SK-N-SH (cell line): ENCODE measurements at regions not wholly inside any gene's neighbourhood (a gene's known extent, or its start where the extent isn't known, plus 50 kb on each side); places are given as distances from the start of the nearest gene placed in this dataset.

Experiments
- CTCF ChIA-PET: fragments of 300-600, 350-600 bp; formaldehyde crosslinking; extraction: SDS; loops from one replicate; lab custom pipeline; 2021; lab: Yijun Ruan, JAX
- POLR2A ChIA-PET: fragments of 350-600 bp; sonication (Branson Sonifier 250); formaldehyde crosslinking; extraction: SDS; loops from one replicate; lab custom pipeline; 2020; ENCODE audit warnings: antibody characterized with exemption, inconsistent platforms; lab: Yijun Ruan, JAX
- DNase-seq: peaks from one replicate; pipeline ENCODE4 v3.0.0; 2012
- H2AFZ ChIP-seq: fragments of 200-600 bp; sonication (generic); 2 replicates; pipeline ENCODE4 v1.8.1; 2016; ENCODE audit warnings: antibody characterized with exemption, mild to moderate bottlenecking, low read depth
- H3F3A ChIP-seq: fragments of 200-600 bp; sonication (generic); replicated peaks from 2 replicates; pipeline ENCODE3; 2016; ENCODE audit warnings: antibody characterized with exemption, mild to moderate bottlenecking; ENCODE audit not compliant: insufficient read depth
- H3K27ac ChIP-seq, 2 experiments: fragments of 200-500 bp in 1 of 2; fragments of 200-600 bp in 1 of 2; sonication (Bioruptor generic) in 1 of 2; sonication (generic), shearing (Covaris generic) in 1 of 2; 2 replicates each; pipeline versions ENCODE4 v1.5.1 to v1.6.1; 2014 to 2016; ENCODE audit warnings: low read depth in 2 of 2, inconsistent platforms in 1 of 2, low read length in 1 of 2, mild to moderate bottlenecking in 1 of 2, mixed read lengths in 1 of 2
- H3K27me3 ChIP-seq: fragments of 200-600 bp; sonication (generic), shearing (Covaris generic); 2 replicates; pipeline ENCODE4 v1.6.1; 2016; ENCODE audit warnings: mixed run types; ENCODE audit not compliant: insufficient read depth
- H3K36me3 ChIP-seq, 2 experiments: fragments of 200-500 bp in 1 of 2; fragments of 200-600 bp in 1 of 2; sonication (Bioruptor generic) in 1 of 2; sonication (generic) in 1 of 2; replicated peaks in 1 of 2; 2 replicates each; pipeline versions ENCODE3 to v1.5.1; 2014 to 2016; ENCODE audit warnings: low read length in 1 of 2, mild to moderate bottlenecking in 1 of 2; ENCODE audit not compliant: insufficient read depth in 2 of 2, control insufficient read depth in 1 of 2
- H3K4me1 ChIP-seq, 2 experiments: fragments of 200-500 bp in 1 of 2; fragments of 200-600 bp in 1 of 2; sonication (Bioruptor generic) in 1 of 2; sonication (generic), shearing (Covaris generic) in 1 of 2; 2 replicates each; pipeline versions ENCODE4 v1.5.1 to v1.6.1; 2014 to 2016; ENCODE audit warnings: low read depth in 1 of 2, low read length in 1 of 2, mixed run types in 1 of 2; ENCODE audit not compliant: insufficient read depth in 2 of 2, control insufficient read depth in 1 of 2
- H3K4me2 ChIP-seq: fragments of 200-600 bp; sonication (generic), shearing (Covaris generic); 2 replicates; pipeline ENCODE4 v1.6.1; 2017; ENCODE audit warnings: mixed run types
- H3K4me3 ChIP-seq, 2 experiments: fragments of 200-500 bp in 1 of 2; fragments of 200-600 bp in 1 of 2; sonication (Bioruptor generic) in 1 of 2; sonication (generic), shearing (Covaris generic) in 1 of 2; 2 replicates each; pipeline versions ENCODE4 v1.5.1 to v1.8.1; 2014 to 2016; ENCODE audit warnings: low read depth in 2 of 2, inconsistent platforms in 1 of 2, low read length in 1 of 2, mild to moderate bottlenecking in 1 of 2, mixed read lengths in 1 of 2, moderate library complexity in 1 of 2
- H3K79me2 ChIP-seq: fragments of 200-600 bp; sonication (generic); 2 replicates; pipeline ENCODE4 v1.8.1; 2017; ENCODE audit warnings: mild to moderate bottlenecking; ENCODE audit not compliant: insufficient read depth
- H3K9ac ChIP-seq: fragments of 200-600 bp; sonication (generic); 2 replicates; pipeline ENCODE4 v1.6.1; 2017; ENCODE audit warnings: mixed run types
- H3K9me2 ChIP-seq: fragments of 200-600 bp; sonication (generic); 2 replicates; pipeline ENCODE4 v1.6.1; 2017; ENCODE audit warnings: mixed run types
- H3K9me3 ChIP-seq: fragments of 200-600 bp; sonication (generic); 2 replicates; pipeline ENCODE4 v1.6.1; 2017; ENCODE audit warnings: mixed run types, mild to moderate bottlenecking, moderate library complexity
- H4K20me1 ChIP-seq: fragments of 200-600 bp; sonication (generic); 2 replicates; pipeline ENCODE4 v1.6.1; 2017; ENCODE audit warnings: mild to moderate bottlenecking, mixed run types; ENCODE audit not compliant: insufficient read depth
- CHD2 ChIP-seq: fragments of 150-350 bp; IDR thresholded peaks from 2 replicates; pipeline ENCODE4 v1.6.1; 2018; ENCODE audit warnings: low read length; ENCODE audit not compliant: partially characterized antibody
- CTCF ChIP-seq: fragments of 200-600 bp; sonication (generic); IDR thresholded peaks from 2 replicates; pipeline ENCODE4 v1.6.1; 2017; ENCODE audit warnings: antibody characterized with exemption, mild to moderate bottlenecking, moderate library complexity
- ELF1 ChIP-seq: IDR thresholded peaks from 2 replicates; pipeline ENCODE4 v1.4.0; 2012
- EP300 ChIP-seq, 2 experiments: IDR thresholded peaks; 2 replicates each; pipeline versions ENCODE4 v1.4.0 to v1.6.1; 2012; ENCODE audit warnings: borderline replicate concordance in 1 of 2, low read depth in 1 of 2, low read length in 1 of 2
- FOSL2 ChIP-seq: IDR thresholded peaks from 2 replicates; pipeline ENCODE4 v1.4.0; 2012; ENCODE audit warnings: low read depth, mild to moderate bottlenecking, moderate library complexity, borderline replicate concordance
- FOXJ3 ChIP-seq: sonication (generic); formaldehyde crosslinking; IDR thresholded peaks from 2 replicates; pipeline ENCODE4 v1.5.1; 2020; ENCODE audit warnings: mild to moderate bottlenecking, missing genetic modification reagents
- FOXM1 ChIP-seq: IDR thresholded peaks from 2 replicates; pipeline ENCODE4 v1.4.0; 2012; ENCODE audit warnings: low read depth, mild to moderate bottlenecking
- GABPA ChIP-seq: IDR thresholded peaks from 2 replicates; pipeline ENCODE4 v1.4.0; 2012; ENCODE audit warnings: low read depth, mild to moderate bottlenecking
- GATA2 ChIP-seq: sonication (generic); formaldehyde crosslinking; IDR thresholded peaks from 2 replicates; pipeline ENCODE4 v1.5.0; 2020; ENCODE audit warnings: mild to moderate bottlenecking, missing genetic modification reagents
- JUND ChIP-seq: IDR thresholded peaks from 2 replicates; pipeline ENCODE4 v1.4.0; 2012
- MAX ChIP-seq: IDR thresholded peaks from 2 replicates; pipeline ENCODE4 v1.4.0; 2012; ENCODE audit warnings: low read depth
- MXI1 ChIP-seq: IDR thresholded peaks from 2 replicates; pipeline ENCODE4 v1.6.1; 2012; ENCODE audit warnings: mild to moderate bottlenecking, low read depth, low read length, improper control_type of control experiment
- NFIC ChIP-seq: IDR thresholded peaks from 2 replicates; pipeline ENCODE4 v1.4.0; 2012; ENCODE audit warnings: borderline replicate concordance
- PBX3 ChIP-seq: IDR thresholded peaks from 2 replicates; pipeline ENCODE4; 2012
- RAD21 ChIP-seq: IDR thresholded peaks from 2 replicates; pipeline ENCODE4 v1.6.1; 2012; ENCODE audit warnings: mild to moderate bottlenecking, low read length
- RCOR1 ChIP-seq: fragments of 150-350 bp; IDR thresholded peaks from 2 replicates; pipeline ENCODE4 v1.6.1; 2017; ENCODE audit warnings: antibody characterized with exemption, low read length
- RXRA ChIP-seq: IDR thresholded peaks from 2 replicates; pipeline ENCODE4 v1.4.0; 2012; ENCODE audit warnings: low read depth, mild to moderate bottlenecking, borderline replicate concordance
- TAF1 ChIP-seq: IDR thresholded peaks from 2 replicates; pipeline ENCODE4 v1.6.1; 2012; ENCODE audit warnings: low read depth, mild to moderate bottlenecking, low read length, moderate library complexity, borderline replicate concordance
- TCF12 ChIP-seq: IDR thresholded peaks from 2 replicates; pipeline ENCODE4 v1.4.0; 2012
- USF1 ChIP-seq: IDR thresholded peaks from 2 replicates; pipeline ENCODE4 v1.4.0; 2012; ENCODE audit warnings: low read depth, borderline replicate concordance
- ZBTB33 ChIP-seq: IDR thresholded peaks from 2 replicates; pipeline ENCODE4 v1.4.0; 2012; ENCODE audit warnings: low read depth, borderline replicate concordance
- WGBS: methylation state at CpG from one replicate; pipeline ENCODE4 v1.1.6; 2017; ENCODE audit warnings: low lambda C conversion rate; 5-methylcytosine and 5-hydroxymethylcytosine counted together

- TF ChIP-seq USF1 (no peak), RAD21 (no peak), CHD2 (no peak)
- TF ChIP-seq, all 33 proteins: peak for 0
Observed at GRCh38 chr9:23245067-23245466, 581.0 kb downstream of the ELAVL2 start (continued).

GRCh38 chr9:23254404-23255184 lies 571.4 kb downstream of the ELAVL2 start:
- TF ChIP-seq ZBTB33 (no peak), CTCF (no peak), PBX3 (no peak), RCOR1 (no peak), FOXJ3 (CRISPR knock-in tag) (no peak), GABPA (no peak), FOXM1 (no peak), GATA2 (CRISPR knock-in tag) (no peak), RXRA (no peak), JUND (no peak), MAX (no peak), ELF1 (no peak), FOSL2 (no peak), TAF1 (no peak), TCF12 (no peak), MXI1 (no peak), USF1 (no peak), EP300 (IDR thresholded peaks at IDR 0.05; ENCODE audit: borderline replicate concordance in 1 of 2, low read depth in 1 of 2, low read length in 1 of 2) (no peak), NFIC (no peak), RAD21 (no peak)
- TF ChIP-seq, all 33 proteins: peak for 0
- Histone ChIP-seq H3K9me3 (no peaks in the 10 kb centered on the region), H2AFZ (no peak overlapping the region), H3K4me1 (no peaks in the 10 kb centered on the region), H3K27ac (no peak overlapping the region), H3K9ac (no peak overlapping the region), H3F3A (no peaks in the 10 kb centered on the region), H3K4me2 (no peak overlapping the region), H3K79me2 (no peaks in the 10 kb centered on the region), H3K27me3 (no peaks in the 10 kb centered on the region), H4K20me1 (no peaks in the 10 kb centered on the region), H3K36me3 (no peaks in the 10 kb centered on the region), H3K4me3 (no peak overlapping the region), H3K9me2 (no peaks in the 10 kb centered on the region)
- POLR2A ChIA-PET: no interaction called here
- WGBS: 11% methylated on average over 9 of the region's 9 CpGs
- DNase-seq: no peak
- CTCF ChIA-PET: interaction anchor here (1.2 kb wide), 2 partner anchors 9 to 66 kb away, joined by 3 read pairs; no protein-coding TSS in a partner anchor
